ENCODE measurements at regions not wholly inside any gene's neighbourhood (a gene's known extent, or its start where the extent isn't known, plus 50 kb on each side); places are given as distances from the start of the nearest gene placed in this dataset.
A peak's percentile ranks its signal among the peaks of the same experiment; 100 is the strongest.

DNA sequence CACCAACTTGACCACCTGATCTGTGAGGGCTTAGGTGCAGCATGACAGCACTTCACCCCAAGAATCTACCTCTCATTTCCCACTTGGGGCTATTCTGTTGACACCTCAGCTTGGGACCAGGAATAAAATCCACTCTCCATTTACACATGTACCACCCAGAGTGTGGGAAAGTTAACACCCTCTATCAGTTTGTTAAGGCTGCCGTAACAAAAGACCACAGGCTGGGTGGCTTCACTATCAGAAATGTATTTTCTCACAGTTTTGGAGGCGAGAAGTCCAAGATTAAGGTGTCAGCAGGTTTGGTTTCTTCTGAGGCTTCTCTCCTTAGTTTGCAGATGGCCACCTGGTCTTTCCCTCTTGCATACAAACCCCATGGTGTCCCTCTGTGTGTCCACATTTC is 277.7 kb upstream of the ERBB4 start:
- Histone ChIP-seq H3K4me2 (no peak overlapping the region), H3K36me3 (ENCODE audit: insufficient read depth) (no peaks in the 10 kb centered on the region), H3F3A (replicated peaks; ENCODE audit: low read depth) (no peaks in the 10 kb centered on the region), H4K20me1 (replicated peaks; ENCODE audit: insufficient read depth) (no peaks in the 10 kb centered on the region), H3K9me2 (ENCODE audit: insufficient read depth) (no peaks in the 10 kb centered on the region), H3K27ac (ENCODE audit: low read depth) (no peak overlapping the region), H3K4me1 (ENCODE audit: insufficient read depth) (no peaks in the 10 kb centered on the region), H3K27me3 (ENCODE audit: insufficient read depth) (no peaks in the 10 kb centered on the region), H2AFZ (no peak overlapping the region), H3K79me2 (replicated peaks; ENCODE audit: insufficient read depth) (no peaks in the 10 kb centered on the region), H3K4me3 (no peak overlapping the region)
- H3K9me3 Mint-ChIP-seq, result no peaks in the 10 kb centered on the region
- DNase-seq (ENCODE audit: low spot score) (no peak), ATAC-seq (no peak)
- no peak for TF ChIP-seq CREB1 (CRISPR knock-in tag; IDR thresholded peaks at IDR 0.05; ENCODE audit: low read depth)
- TF ChIP-seq, protein P1, sequence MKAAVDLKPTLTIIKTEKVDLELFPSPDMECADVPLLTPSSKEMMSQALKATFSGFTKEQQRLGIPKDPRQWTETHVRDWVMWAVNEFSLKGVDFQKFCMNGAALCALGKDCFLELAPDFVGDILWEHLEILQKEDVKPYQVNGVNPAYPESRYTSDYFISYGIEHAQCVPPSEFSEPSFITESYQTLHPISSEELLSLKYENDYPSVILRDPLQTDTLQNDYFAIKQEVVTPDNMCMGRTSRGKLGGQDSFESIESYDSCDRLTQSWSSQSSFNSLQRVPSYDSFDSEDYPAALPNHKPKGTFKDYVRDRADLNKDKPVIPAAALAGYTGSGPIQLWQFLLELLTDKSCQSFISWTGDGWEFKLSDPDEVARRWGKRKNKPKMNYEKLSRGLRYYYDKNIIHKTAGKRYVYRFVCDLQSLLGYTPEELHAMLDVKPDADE (IDR thresholded peaks at IDR 0.05), result no peak
- TF ChIP-seq, protein P2, sequence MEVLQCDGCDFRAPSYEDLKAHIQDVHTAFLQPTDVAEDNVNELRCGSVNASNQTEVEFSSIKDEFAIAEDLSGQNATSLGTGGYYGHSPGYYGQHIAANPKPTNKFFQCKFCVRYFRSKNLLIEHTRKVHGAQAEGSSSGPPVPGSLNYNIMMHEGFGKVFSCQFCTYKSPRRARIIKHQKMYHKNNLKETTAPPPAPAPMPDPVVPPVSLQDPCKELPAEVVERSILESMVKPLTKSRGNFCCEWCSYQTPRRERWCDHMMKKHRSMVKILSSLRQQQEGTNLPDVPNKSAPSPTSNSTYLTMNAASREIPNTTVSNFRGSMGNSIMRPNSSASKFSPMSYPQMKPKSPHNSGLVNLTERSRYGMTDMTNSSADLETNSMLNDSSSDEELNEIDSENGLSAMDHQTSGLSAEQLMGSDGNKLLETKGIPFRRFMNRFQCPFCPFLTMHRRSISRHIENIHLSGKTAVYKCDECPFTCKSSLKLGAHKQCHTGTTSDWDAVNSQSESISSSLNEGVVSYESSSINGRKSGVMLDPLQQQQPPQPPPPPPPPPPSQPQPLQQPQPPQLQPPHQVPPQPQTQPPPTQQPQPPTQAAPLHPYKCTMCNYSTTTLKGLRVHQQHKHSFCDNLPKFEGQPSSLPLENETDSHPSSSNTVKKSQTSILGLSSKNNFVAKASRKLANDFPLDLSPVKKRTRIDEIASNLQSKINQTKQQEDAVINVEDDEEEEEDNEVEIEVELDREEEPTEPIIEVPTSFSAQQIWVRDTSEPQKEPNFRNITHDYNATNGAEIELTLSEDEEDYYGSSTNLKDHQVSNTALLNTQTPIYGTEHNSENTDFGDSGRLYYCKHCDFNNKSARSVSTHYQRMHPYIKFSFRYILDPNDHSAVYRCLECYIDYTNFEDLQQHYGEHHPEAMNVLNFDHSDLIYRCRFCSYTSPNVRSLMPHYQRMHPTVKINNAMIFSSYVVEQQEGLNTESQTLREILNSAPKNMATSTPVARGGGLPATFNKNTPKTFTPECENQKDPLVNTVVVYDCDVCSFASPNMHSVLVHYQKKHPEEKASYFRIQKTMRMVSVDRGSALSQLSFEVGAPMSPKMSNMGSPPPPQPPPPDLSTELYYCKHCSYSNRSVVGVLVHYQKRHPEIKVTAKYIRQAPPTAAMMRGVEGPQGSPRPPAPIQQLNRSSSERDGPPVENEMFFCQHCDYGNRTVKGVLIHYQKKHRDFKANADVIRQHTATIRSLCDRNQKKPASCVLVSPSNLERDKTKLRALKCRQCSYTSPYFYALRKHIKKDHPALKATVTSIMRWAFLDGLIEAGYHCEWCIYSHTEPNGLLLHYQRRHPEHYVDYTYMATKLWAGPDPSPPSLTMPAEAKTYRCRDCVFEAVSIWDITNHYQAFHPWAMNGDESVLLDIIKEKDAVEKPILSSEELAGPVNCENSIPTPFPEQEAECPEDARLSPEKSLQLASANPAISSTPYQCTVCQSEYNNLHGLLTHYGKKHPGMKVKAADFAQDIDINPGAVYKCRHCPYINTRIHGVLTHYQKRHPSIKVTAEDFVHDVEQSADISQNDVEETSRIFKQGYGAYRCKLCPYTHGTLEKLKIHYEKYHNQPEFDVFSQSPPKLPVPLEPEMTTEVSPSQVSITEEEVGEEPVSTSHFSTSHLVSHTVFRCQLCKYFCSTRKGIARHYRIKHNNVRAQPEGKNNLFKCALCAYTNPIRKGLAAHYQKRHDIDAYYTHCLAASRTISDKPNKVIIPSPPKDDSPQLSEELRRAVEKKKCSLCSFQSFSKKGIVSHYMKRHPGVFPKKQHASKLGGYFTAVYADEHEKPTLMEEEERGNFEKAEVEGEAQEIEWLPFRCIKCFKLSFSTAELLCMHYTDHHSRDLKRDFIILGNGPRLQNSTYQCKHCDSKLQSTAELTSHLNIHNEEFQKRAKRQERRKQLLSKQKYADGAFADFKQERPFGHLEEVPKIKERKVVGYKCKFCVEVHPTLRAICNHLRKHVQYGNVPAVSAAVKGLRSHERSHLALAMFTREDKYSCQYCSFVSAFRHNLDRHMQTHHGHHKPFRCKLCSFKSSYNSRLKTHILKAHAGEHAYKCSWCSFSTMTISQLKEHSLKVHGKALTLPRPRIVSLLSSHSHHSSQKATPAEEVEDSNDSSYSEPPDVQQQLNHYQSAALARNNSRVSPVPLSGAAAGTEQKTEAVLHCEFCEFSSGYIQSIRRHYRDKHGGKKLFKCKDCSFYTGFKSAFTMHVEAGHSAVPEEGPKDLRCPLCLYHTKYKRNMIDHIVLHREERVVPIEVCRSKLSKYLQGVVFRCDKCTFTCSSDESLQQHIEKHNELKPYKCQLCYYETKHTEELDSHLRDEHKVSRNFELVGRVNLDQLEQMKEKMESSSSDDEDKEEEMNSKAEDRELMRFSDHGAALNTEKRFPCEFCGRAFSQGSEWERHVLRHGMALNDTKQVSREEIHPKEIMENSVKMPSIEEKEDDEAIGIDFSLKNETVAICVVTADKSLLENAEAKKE (CRISPR knock-in tag; IDR thresholded peaks at IDR 0.05), result no peak
- no peaks in the 10 kb centered on the region for H3K4me1 Mint-ChIP-seq
- H3K27me3 Mint-ChIP-seq (ENCODE audit: insufficient read depth, low read depth, poor library complexity), result no peaks in the 10 kb centered on the region
- H3K27ac Mint-ChIP-seq, result no peak overlapping the region
- no peak overlapping the region for H3K4me3 Mint-ChIP-seq
- H3K36me3 Mint-ChIP-seq (ENCODE audit: low read depth), result no peaks in the 10 kb centered on the region

DNA sequence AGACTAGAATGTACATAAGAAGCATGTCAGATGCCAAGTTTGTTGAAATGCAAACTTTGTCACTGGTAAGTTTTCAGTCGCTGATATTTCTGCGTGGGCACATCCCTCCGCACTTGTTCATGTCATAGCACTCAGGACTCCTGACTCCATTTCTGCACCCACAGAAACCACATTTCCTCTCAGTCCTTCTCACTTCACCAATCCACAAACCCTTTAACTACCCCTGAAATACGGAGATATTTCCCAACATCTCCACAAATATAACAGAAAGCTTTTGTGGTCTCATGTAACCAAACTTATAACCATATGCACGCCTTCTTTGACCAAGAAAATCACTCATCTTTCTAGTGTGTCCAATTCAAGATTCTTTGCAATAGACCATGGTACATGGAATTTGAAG is 276.9 kb upstream of the ERBB4 start:
- Mint-ChIP-seq H3K4me3 (no peak overlapping the region), H3K27me3 (ENCODE audit: insufficient read depth, low read depth, poor library complexity) (no peaks in the 10 kb centered on the region), H3K27ac (no peak overlapping the region), H3K4me1 (no peaks in the 10 kb centered on the region), H3K36me3 (ENCODE audit: low read depth) (no peaks in the 10 kb centered on the region), H3K9me3 (no peaks in the 10 kb centered on the region)
- no peaks in the 10 kb centered on the region for H4K20me1 ChIP-seq (replicated peaks; ENCODE audit: insufficient read depth)
- no peak overlapping the region for H3K4me2 ChIP-seq
- H3K4me1 ChIP-seq (ENCODE audit: insufficient read depth), result no peaks in the 10 kb centered on the region
- DNase-seq (ENCODE audit: low spot score) (peak; percentile 2), ATAC-seq (no peak)
- no peaks in the 10 kb centered on the region for H3K36me3 ChIP-seq (ENCODE audit: insufficient read depth)
- no peak overlapping the region for H3K4me3 ChIP-seq
- H3K79me2 ChIP-seq (replicated peaks; ENCODE audit: insufficient read depth), result no peaks in the 10 kb centered on the region
- no peaks in the 10 kb centered on the region for H3K9me2 ChIP-seq (ENCODE audit: insufficient read depth)
- H3F3A ChIP-seq (replicated peaks; ENCODE audit: low read depth), result no peaks in the 10 kb centered on the region
- H3K27ac ChIP-seq (ENCODE audit: low read depth), result no peak overlapping the region
- H2AFZ ChIP-seq, result no peak overlapping the region
- H3K27me3 ChIP-seq (ENCODE audit: insufficient read depth), result no peaks in the 10 kb centered on the region
- TF ChIP-seq, protein P2 (CRISPR knock-in tag; IDR thresholded peaks at IDR 0.05), result no peak
- TF ChIP-seq, protein P1 (IDR thresholded peaks at IDR 0.05), result no peak

Data from GM23338 (cell line).